ENCODE measurements at regions not wholly inside any gene's neighbourhood (a gene's known extent, or its start where the extent isn't known, plus 50 kb on each side); places are given as distances from the start of the nearest gene placed in this dataset.
A peak's percentile ranks its signal among the peaks of the same experiment; 100 is the strongest.

DNA sequence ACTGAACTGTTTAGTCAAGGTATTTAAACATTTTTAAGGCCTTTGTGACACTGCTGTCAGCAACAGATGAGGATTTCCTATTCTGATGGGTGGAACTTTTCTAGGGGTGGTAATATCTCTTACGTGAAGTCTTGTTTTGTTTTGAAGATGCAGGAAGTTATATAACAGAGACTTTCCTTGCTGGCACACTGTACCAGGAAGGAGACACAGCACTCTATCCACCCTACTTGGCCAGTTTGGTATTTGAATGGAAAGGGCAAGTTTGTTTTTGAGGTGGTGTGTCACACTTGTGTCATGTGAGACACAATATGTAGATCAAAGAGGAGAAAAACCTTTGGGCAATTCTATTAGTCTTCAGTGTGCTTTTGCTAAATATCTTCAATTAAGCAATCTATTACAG, 51.6 kb upstream of the SRP54 start:
- DNase-seq (ENCODE audit: low read depth in 2 of 3, low spot score in 2 of 3) = peak in 2 of 3 donors; percentile 3 to 53

- peak in 1 of 3 donors; percentile 32 for DNase-seq (ENCODE audit: low read depth in 2 of 3, low spot score in 2 of 3)
Observed at GRCh38 chr14:34930591-34931091, 52.2 kb upstream of the SRP54 start.

DNA sequence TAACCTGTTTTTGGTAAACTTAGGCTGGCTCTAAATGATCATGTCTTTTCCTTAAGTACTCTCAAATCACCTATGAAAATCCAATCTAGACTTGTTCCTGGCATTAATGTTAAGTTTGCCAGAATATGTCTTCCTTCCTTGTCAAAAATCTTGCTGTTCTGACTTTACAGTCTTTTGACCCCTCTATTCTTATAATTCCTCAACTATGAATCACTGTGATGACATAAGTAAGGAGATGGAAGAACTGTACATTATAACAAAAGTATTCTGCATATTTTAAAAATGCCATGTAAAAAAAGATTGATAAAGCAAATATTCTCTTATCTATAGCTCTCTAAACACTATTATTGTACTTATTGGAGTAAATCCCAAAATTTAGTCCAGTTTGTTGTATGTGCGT, 51.4 kb upstream of the BAZ1A start:
- no peak for DNase-seq (ENCODE audit: low read depth in 2 of 3, low spot score in 2 of 3)

All from hematopoietic multipotent progenitor cell (in vitro differentiated cells).